Neural crest cell (in vitro differentiated cells): ENCODE measurements at regions not wholly inside any gene's neighbourhood (a gene's known extent, or its start where the extent isn't known, plus 50 kb on each side); places are given as distances from the start of the nearest gene placed in this dataset.
A peak's percentile ranks its signal among the peaks of the same experiment; 100 is the strongest.

Experiments
- DNase-seq: peaks from one replicate; pipeline ENCODE4 v3.0.0; 2021; ENCODE audit warnings: low read depth, mixed read lengths, low spot score
- H3K27ac Mint-ChIP-seq: one replicate; pipeline ENCODE4 v1.8.0; 2021; ENCODE audit warnings: mild to moderate bottlenecking, mixed read lengths; ENCODE audit not compliant: unreplicated experiment
- H3K27me3 Mint-ChIP-seq: 2 replicates; pipeline ENCODE4 v1.8.0; 2021; ENCODE audit warnings: low read depth, mild to moderate bottlenecking, mixed read lengths
- H3K36me3 Mint-ChIP-seq: 2 replicates; pipeline ENCODE4 v1.8.0; 2021; ENCODE audit warnings: low read depth, mild to moderate bottlenecking, mixed read lengths
- H3K4me1 Mint-ChIP-seq: 2 replicates; pipeline ENCODE4 v1.8.0; 2021; ENCODE audit warnings: mixed read lengths
- H3K4me3 Mint-ChIP-seq: one replicate; pipeline ENCODE4 v1.8.0; 2021; ENCODE audit warnings: mild to moderate bottlenecking, mixed read lengths
- H3K9me3 Mint-ChIP-seq: 2 replicates; pipeline ENCODE4 v1.8.0; 2021; ENCODE audit warnings: mixed read lengths
- TF ChIP-seq, protein P1 (sequence below): fragments of 200-600 bp; sonication (generic); conservative IDR thresholded peaks from 2 replicates; pipeline ENCODE4 v1.5.0; 2021; ENCODE audit warnings: antibody characterized with exemption, mild to moderate bottlenecking

DNA sequence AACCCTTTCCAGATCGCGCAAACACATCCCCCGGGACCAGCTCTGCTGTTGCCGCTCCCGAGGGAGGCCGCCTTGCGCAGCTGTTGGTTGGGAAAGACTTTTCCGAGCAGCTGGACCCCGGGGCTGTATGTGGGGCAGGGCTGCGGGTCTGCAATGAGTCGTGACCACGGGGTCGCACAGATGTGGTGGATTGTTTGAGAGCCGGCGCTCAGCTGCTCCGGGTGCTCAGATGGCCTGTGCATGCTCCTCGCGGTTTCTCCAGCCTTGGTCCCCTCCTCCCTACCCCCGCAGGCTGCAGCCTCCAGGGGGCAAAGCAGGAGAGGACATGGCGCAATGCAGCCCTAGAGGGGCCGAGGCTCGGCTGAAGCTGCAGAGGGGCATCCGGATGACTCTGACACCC, 105.2 kb upstream of the OTOS start:
- H3K9me3 Mint-ChIP-seq: no peaks in the 10 kb centered on the region
- H3K27me3 Mint-ChIP-seq: peaks cover 6% of the 10 kb centered on the region
- no peak overlapping the region for H3K4me3 Mint-ChIP-seq
- peaks cover 39% of the 10 kb centered on the region for H3K4me1 Mint-ChIP-seq
- no peaks in the 10 kb centered on the region for H3K36me3 Mint-ChIP-seq
- no peak for DNase-seq
- TF ChIP-seq, protein P1, sequence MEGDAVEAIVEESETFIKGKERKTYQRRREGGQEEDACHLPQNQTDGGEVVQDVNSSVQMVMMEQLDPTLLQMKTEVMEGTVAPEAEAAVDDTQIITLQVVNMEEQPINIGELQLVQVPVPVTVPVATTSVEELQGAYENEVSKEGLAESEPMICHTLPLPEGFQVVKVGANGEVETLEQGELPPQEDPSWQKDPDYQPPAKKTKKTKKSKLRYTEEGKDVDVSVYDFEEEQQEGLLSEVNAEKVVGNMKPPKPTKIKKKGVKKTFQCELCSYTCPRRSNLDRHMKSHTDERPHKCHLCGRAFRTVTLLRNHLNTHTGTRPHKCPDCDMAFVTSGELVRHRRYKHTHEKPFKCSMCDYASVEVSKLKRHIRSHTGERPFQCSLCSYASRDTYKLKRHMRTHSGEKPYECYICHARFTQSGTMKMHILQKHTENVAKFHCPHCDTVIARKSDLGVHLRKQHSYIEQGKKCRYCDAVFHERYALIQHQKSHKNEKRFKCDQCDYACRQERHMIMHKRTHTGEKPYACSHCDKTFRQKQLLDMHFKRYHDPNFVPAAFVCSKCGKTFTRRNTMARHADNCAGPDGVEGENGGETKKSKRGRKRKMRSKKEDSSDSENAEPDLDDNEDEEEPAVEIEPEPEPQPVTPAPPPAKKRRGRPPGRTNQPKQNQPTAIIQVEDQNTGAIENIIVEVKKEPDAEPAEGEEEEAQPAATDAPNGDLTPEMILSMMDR: no peak
- no peak overlapping the region for H3K27ac Mint-ChIP-seq

DNA sequence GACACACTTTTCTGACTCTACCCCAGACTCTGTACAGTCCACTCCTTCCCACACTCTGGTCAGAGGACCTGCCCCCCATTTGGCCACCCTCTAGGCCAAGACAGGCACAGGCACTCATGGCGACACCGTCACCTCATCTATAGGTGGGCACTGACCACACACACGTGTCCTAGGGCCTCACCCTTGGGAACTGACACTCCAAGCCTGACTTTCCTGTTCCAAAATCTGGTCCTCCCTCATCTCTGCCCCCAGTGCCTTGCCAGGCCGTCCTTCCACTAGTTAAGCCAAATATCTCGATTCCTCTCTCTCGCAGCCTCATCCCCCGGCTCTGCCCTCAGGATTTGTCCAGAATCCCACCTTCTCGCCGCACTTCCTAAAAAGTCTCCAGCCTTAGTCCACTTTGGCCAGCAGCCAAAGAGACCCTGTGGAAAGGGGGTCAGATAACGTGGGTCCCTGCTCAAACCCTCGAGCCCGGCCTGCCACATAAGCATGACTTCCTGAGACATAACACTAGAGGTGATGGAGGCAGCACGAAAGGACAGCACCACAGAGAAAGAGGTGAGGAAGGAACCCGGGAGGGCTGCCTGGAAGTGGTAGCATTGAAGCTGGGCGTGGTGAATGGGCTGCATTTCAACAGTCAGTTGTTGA, 105.8 kb upstream of the OTOS start:
- Mint-ChIP-seq H3K4me3 (no peak overlapping the region), H3K27me3 (peaks cover 2% of the 10 kb centered on the region), H3K27ac (peak overlapping the region; percentile 93), H3K4me1 (peaks cover 39% of the 10 kb centered on the region), H3K36me3 (no peaks in the 10 kb centered on the region), H3K9me3 (no peaks in the 10 kb centered on the region)
- TF ChIP-seq, protein P1: no peak
- no peak for DNase-seq

GRCh38 chr2:240247241-240247867, 106.9 kb upstream of the OTOS start:
- DNase-seq: peak; percentile 0

GRCh38 chr2:240247868-240248720, 107.6 kb upstream of the OTOS start:
- Mint-ChIP-seq H3K4me3 (no peak overlapping the region), H3K9me3 (no peaks in the 10 kb centered on the region), H3K36me3 (no peaks in the 10 kb centered on the region), H3K27me3 (no peaks in the 10 kb centered on the region), H3K27ac (no peak overlapping the region), H3K4me1 (peaks cover 45% of the 10 kb centered on the region)
- TF ChIP-seq, protein P1: no peak
- peak; percentile 1 for DNase-seq

More at GRCh38 chr2:240247241-240247867, 106.9 kb upstream of the OTOS start:
- Mint-ChIP-seq H3K27me3 (no peaks in the 10 kb centered on the region), H3K4me1 (peaks cover 44% of the 10 kb centered on the region), H3K27ac (peak overlapping the region; percentile 78), H3K9me3 (no peaks in the 10 kb centered on the region), H3K36me3 (no peaks in the 10 kb centered on the region), H3K4me3 (no peak overlapping the region)
- TF ChIP-seq, protein P1: no peak

DNA sequence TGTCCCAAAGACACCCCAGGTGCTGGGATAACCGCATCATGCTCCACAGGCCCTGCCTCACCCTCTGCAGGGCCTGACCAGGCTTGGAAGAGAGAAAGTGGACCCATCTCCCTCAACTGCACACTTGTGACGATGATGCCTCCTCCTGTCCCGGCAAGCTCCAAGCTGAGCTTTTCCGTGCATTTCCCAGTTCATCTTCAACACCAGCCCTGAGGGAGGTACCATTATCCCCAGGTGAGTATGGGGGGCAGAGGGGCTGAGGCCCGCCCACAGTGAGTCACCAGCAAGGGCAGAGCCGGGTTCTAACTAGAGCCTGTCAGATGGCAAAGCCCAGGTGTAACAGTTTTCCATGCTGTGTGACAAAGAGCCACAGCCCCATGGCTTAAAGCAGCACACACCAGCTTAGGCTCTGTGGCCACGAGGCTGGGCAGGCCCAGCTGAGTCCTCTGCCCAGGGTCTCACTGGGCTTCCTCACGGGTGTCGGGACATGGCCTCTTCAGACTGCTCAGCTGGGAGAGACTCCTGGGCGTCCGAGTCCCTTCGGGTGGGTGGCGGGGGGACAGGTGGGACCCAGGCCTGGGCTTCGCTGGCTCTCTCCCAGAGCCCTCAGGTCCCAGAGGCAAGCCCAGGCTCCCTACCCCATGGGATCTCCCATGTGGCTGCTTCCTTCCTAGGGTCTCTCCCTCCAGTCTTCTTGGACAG, 108.4 kb upstream of the OTOS start:
- Mint-ChIP-seq H3K36me3 (no peaks in the 10 kb centered on the region), H3K27ac (no peak overlapping the region), H3K27me3 (no peaks in the 10 kb centered on the region), H3K4me3 (peak overlapping the region; percentile 62), H3K4me1 (peaks cover 50% of the 10 kb centered on the region), H3K9me3 (no peaks in the 10 kb centered on the region)
- TF ChIP-seq, protein P1: no peak
- DNase-seq: peak; percentile 1
